ENCODE measurements at regions not wholly inside any gene's neighbourhood (a gene's known extent, or its start where the extent isn't known, plus 50 kb on each side); places are given as distances from the start of the nearest gene placed in this dataset.

DNA sequence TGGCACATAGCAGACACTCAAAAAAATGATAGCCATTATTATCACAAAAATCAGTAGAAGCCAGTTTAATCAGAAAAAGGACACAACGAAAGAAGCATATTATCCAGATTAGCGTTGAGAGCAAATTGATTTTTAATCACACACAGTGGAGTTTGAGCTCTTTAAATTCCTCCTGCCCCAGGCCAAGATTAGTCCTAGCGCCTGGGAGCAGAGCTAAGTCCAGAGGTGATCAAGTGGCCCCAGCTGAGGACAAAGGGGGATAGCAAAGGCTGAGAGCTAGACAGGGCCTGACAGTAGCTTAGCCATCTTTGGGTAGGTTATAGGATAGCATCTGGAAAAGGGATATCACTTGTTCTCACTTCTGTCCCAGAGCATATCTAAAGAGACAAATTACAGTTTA lies 133.6 kb downstream of the NXPE2 start:
- no peak for DNase-seq

GRCh38 chr11:114812733-114813132 lies 134.4 kb downstream of the NXPE2 start:
- DNase-seq, result no peak

DNA sequence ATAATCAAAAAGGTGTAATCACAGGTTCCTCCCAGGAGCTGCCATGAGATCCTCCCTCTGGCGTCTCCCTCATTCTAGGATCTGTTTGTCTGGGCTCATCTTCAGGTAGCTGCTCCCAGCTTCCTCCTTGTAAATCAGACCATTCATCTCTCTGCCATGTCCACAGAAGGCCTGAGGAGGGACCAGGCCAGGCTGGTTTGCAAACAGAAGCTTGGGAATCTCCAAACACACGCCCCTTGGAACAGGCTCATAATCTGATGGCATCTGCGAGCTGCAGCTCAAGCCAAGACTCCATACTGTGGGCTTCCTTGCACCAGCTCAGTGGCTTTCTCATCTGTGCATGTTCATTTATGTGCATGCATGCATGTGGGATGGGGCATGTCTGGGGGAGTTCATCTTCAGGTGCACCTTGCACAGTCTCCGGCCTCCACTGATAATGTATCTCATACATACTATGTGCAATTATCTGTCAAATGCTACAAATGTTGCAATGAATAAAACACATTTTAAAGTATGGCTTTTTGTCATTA lies 134.9 kb downstream of the NXPE2 start:
- no peak for DNase-seq

DNA sequence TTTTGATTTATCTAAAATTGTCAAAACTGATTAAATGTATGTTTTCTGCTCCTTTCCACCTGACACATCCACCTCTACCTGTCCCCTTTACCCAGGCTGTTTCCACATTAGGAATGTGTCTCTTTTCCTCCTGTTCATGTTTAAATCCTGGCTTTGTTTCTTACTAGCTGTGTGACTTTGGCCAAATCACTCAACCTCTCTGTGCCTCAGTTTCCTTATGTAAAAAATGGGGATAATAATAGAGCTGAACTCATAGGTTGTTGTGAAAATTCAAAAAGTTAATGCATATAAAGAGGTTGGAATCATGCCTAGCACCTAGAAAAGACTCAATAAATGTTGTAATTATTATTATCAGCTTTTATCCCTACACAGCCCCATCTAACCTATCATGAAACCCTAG lies 136.8 kb downstream of the NXPE2 start:
- no peak for DNase-seq

DNA sequence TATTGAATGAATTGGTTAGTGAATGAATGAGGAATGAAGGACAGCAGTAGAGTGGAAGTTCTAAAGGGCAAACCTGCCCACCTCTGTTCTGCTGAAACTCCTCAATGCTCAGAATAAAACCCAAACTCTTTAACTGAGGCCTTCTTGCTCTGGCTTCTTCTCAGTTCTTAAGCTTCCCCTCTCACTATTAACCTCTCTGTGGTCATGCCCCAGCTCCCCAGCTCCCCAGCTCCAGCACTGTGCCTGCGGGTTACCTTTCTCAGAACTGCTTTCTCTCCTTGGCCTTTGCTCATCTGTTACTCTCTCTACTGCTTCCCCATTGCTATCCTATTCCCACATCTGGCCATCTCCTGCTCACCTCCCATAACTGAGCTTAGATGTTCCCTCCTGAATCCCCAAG lies 137.4 kb downstream of the NXPE2 start:
- no peak for DNase-seq

- DNase-seq, result no peak
These were observed 138.5 kb downstream of the NXPE2 start for GRCh38 chr11:114816791-114817190.

DNA sequence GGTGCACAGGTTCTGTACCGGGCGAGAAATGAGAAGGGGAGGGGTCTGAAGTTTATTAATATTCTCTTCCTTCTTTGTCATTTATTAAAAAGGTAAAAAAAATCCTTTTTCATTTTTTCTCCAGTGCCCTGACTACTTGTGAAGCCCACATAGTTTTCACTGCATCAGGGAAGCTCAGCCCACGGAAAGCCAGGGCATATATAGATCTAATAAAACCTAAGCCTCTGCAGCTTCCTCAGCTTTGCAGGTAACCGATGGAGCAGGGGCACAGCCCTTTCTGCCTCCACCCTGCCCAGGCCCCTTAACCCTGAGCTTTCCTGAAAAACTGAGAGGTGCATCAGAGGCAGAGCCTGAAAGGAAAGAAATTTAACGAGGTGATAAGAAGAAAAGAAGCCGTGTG lies 140.1 kb downstream of the NXPE2 start:
- no peak for DNase-seq

DNA sequence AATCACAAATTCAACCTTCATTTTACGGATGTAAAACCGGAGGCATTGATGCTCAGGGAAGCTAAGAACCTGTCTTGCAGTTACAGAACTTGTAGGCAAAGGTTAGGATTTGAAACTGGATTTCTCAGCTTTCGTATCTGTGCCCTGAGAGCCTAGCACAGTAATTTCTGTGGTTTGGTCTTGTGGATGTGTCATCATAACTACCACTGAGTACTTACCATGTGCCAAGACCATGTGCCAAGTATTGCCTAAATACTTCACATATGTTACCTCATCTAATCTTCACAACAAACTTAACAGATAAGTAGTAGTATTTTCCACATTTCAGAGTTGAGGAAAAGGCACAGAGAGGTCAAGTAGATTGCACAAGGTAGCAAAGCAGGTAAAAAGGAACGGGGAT lies 140.7 kb downstream of the NXPE2 start:
- no peak for DNase-seq

DNA sequence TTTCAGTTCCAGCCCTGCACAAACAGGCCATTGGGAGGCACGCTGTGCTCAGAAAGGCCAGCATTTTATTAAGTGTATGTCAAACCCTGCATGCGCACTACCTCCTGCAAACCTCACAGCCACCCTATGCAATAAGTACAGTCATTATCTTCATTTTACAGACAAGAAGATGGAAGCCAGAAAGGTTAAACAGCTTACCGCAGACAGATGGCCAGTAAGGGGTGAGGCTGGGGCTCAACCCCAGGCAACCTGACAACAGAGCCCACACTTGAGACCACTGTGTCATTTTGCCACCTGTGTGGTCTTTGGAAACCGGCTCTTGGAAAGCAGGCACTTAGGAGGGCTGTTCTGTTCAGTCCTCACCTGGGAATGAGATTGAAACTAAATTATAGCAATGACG lies 142.3 kb downstream of the NXPE2 start:
- DNase-seq, result no peak

DNA sequence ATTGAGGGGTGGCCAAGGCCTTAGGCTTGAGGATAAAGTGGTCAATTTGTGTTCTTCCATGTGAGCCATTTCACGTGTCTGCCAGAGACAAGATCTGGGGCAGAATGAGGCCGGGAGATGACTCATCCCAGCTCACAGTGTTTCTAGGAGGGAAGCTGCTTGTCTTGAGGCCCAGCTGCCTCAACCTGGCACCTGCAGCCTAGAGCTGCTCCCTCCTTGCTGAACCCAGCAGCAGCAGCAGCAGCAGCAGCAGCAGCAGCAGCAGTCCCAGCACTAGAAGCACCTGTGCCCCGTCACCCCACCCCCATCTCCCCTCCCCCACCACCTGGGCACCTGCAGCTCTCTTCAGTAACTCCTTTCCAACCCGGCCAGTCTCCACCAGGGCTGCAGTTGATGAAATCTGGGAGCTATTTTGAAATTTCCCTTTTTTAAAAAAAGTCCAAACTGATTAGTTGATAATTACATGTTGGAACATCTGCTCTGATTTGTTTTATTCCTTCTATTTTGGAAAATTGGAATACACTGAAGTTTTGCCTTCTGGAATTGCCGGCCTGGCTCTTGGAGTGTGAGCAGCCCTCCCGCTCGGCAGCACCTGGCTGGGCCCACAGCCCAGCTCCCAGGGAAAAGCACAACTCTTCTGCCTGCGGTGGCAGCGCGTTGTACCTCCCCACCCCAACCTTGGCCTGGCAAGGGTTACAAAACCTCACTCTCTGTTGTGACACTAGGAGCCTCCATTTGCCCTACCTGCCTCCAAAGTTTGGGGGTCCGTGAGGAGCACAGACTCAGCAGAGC lies 143.5 kb downstream of the NXPE2 start:
- no peak for DNase-seq

GRCh38 chr11:114826910-114827442 lies 148.6 kb downstream of the NXPE2 start:
- no peak for DNase-seq

DNA sequence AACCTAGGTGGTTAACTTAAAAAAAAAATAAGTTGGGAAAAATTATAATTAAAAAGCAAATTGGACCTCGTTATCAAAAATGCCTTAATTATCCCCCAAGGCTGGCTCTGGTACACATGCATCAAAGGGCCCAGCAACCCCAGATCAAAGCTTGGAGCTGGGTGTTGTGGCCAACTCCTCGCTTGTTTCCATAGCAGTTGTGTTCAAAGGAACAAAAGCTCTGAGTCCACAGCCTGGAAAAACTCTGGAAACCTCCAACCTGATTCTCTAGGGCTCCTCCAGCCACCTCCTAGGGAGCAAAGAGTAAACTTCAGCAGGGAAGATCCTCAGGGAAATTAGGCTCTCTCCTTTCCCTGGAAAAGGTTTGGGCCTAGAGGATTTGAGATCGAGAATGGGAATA lies 149.4 kb downstream of the NXPE2 start:
- DNase-seq, result no peak

DNA sequence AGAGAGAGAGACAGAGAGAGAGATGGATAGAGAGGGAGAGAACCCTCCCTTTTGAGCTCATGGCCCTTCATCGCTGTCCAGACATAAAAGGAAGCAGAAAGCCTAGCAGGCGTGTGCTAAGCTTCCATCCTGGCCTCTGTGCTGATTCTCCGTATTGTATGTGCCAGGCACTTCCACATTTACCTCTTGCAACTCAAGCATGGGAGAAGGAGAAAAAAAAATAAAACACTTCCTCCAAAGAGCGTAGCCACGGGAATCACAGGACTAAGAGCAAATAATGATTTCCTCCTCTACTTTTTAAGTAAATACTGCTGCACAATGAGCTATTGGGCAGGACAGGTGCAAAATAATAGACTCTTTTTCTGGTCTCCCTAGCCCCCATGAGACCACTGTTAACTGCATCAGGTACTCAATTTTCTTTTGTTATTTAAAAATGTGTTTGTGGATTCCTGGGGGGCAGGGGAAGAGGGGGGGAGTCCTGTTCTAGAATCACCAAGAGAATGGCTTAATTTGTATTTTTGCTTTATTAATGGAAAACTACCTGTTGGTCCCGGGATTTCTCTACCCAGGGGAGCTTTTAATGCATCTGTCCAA lies 154.3 kb downstream of the NXPE2 start:
- no peak for DNase-seq

DNA sequence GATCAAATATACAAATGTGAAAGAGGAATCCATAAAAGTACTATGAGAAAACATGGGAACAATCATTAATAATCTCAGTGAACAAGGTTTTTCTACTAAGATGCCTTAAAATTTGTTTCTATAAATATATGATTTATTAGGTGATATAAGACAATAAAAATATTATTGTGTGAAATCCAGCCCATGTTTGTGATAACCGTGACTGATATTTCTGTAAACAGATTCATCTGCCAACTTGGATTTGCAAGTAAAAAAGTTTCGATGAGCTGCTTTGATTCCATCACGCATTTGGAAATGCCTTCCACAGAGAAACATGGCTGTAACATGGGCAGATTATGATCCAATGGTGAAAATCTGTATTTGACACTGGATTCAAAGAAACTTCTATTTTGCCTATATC lies 157.8 kb downstream of the NXPE2 start:
- no peak for DNase-seq

- no peak for DNase-seq
These were observed 166.6 kb downstream of the NXPE2 start for GRCh38 chr11:114844896-114845295.

DNA sequence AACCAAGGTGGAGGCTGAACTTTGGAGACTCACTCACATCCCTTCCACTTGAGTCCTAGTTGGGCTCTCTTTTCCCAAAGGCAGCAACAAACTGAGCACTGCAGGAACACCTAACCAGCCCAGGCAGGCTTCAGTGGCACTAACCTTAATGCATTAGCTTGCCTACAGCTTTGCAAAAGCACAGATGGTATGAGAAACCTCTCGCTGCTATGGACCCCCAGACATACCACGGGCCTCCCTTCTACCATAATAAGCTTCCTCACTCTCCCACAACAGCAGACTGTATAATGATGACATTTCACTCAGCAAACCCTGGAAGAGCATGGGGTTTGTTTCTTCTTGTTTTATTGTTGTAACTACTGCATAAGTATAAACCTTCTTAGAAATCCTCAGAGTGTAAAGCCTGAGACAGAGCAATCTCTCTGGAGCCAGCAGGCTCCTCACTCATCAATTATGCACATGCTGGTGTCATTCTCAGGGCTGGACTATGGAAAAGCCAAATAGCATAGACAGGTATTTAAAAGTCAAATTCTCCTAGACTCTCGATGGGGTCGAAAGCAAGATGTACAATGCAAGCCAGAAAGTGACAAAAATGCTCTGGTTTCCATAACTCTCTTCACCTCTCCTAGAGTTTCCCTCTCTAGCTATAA lies 167.6 kb downstream of the NXPE2 start:
- DNase-seq, result no peak

GRCh38 chr11:114846416-114846791 lies 168.1 kb downstream of the NXPE2 start:
- DNase-seq, result no peak

- no peak for DNase-seq
These were observed 169.1 kb downstream of the NXPE2 start for GRCh38 chr11:114847306-114847975.

GRCh38 chr11:114848027-114848426 lies 169.7 kb downstream of the NXPE2 start:
- DNase-seq, result no peak

DNA sequence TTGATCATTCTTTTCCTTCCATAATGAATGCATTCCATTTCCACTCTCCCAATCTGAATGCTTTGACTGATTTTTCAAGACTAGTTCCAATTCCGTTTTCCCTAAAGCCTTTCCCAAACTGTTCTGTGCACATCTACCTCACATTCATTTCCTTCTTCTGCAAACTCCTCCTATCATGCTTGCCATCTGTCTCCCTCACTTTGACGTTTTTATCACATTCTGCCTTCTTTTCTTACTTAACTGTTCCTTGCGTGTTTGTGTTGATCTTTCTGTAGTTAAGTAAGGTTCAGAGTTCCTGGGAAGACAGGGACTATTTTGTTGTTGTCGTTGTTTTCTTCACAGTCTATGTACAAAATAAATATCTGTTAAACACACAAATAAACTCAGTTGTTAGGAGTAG lies 179.0 kb downstream of the NXPE2 start:
- no peak for DNase-seq

DNA sequence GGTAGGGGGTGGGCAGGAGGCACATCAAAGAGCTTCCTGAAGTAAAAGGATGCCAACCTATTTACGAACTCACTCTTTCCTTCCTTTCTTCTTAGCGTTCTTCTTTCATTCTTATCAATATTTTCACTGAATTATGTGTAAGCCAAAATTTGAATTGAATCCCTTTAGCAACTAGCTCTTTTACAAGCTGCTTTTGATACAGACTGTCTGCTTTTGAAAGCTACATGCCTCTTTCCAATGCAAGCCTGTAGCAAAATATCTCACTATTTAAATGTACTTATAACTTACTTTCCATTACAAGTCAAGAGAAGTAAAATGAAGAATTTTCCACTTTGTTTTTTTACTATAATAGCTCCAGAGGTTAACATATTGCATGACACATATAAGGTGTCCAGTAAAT lies 186.6 kb downstream of the NXPE2 start:
- no peak for DNase-seq

GRCh38 chr11:114876234-114876633 lies 197.9 kb downstream of the NXPE2 start:
- DNase-seq, result no peak

DNA sequence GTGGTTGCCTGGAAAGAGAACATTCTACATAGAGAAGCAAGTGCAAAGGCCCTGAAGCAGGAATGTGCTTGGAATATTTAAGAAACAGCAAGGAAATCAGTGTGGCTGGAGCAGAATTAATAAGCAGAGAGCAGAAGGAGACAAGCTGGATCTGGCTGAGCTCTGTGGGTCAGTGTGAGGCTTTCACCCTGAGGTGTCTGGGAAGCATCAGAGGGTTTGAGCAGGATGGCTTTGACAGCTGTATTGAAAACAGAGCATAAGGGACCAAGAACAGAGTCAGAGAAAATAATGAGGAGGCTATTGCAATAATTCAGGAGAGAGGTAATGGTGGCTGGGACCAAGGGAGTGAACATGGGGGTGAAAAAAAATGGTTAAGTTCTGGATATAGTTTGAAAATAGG lies 199.6 kb downstream of the NXPE2 start:
- DNase-seq, result no peak
